ENCODE measurements at regions not wholly inside any gene's neighbourhood (a gene's known extent, or its start where the extent isn't known, plus 50 kb on each side); places are given as distances from the start of the nearest gene placed in this dataset.
"Not testable (repeated sequence)": the region's sequence is repeated elsewhere in the genome, so short reads cannot be mapped to it uniquely, and the experiment has no call there.

DNA sequence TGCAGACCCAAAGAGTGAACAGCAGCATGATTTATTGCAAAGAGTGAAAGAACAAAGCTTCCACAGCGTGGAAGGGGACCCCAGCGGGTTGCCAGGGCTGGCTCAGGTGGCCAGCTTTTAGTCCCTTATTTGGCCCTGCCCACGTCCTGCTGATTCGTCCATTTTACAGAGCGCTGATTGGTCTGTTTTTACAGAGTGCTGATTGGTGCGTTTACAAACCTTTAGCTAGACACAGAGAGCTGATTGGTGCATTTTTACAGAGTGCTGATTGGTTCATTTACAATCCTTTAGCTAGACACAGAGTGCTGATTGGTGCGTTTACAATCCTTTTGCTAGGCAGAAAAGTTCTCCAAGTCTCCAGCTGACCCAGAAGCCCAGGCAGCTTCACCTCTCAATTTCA is 128.5 kb upstream of the AHI1 start:
- H2AFZ ChIP-seq (ENCODE audit: low read length); POLR2A ChIA-PET; H3K79me2 ChIP-seq (ENCODE audit: insufficient read depth, low read length); intact Hi-C loops (cut with micrococcal nuclease; ENCODE audit: unreplicated experiment); ATAC-seq; H3K4me3 ChIP-seq (replicated peaks in 1 of 3; ENCODE audit: insufficient read depth in 1 of 3, low read depth in 2 of 3, low read length in 3 of 3); in situ Hi-C loops (cut with HindIII; ENCODE audit: extremely low pct_ligation_motif_present, low pct_unique_long_range_greater_than_20kb); H3K4me1 ChIP-seq (ENCODE audit: insufficient read depth, low read length); H3K27ac ChIP-seq (ENCODE audit: extremely low read length, insufficient read depth, low read length); FAIRE-seq; H3K27me3 ChIP-seq (ENCODE audit: control insufficient read depth in 1 of 2, insufficient read depth in 2 of 2, low read length in 2 of 2); H4K20me1 ChIP-seq (ENCODE audit: insufficient read depth, low read length); BruUV-seq (replicated peaks); H3K9ac ChIP-seq (ENCODE audit: insufficient read depth, low read depth, low read length); H3K36me3 ChIP-seq (replicated peaks in 1 of 2; ENCODE audit: control insufficient read depth in 1 of 2, insufficient read depth in 2 of 2, low read length in 2 of 2); H3K9me3 ChIP-seq (ENCODE audit: low read length); DNase-seq (ENCODE audit: low spot score); H3K4me2 ChIP-seq (ENCODE audit: low read depth, low read length); CTCF ChIA-PET (ENCODE audit: low intra/inter-chr PET ratio, low total read pairs): not testable (repeated sequence)
- 12% methylated on average over 7 of the region's 7 CpGs for WGBS (ENCODE audit: low lambda C conversion rate)

DNA sequence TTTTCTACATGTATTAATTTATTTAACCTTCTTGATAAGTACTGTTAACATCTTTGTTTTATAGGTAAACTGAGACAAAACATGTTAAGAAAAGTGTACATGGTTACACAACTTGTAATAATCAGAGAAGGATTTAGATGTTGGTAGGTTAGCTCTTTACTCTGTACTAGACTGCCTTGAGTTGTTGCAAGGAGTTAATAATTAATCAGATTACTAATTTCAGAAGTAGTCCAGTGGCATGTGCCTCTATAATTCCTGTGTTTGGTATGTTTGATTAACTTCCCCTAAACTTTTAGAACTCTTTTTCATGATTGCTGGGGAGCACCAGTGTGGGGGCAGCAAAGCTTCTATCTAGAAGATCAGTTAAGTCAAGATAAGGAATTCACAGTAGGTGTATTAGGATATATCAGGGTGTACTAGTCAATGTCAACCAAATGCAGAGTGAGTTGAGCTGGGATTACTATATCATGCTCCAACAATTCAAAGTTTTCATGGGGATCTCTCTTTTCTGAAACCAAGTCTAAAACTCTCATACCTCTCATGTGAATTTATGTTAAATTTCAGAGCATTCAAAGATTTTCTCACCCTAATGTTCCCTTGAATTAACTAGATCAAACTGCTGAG is 129.7 kb upstream of the AHI1 start:
- H3K4me3 ChIP-seq (replicated peaks in 1 of 3; ENCODE audit: insufficient read depth in 1 of 3, low read depth in 2 of 3, low read length in 3 of 3) = no peak overlapping the region
- ChIA-PET CTCF (ENCODE audit: low intra/inter-chr PET ratio, low total read pairs) (no interaction called here), POLR2A (no interaction called here)
- no peak overlapping the region for H3K27ac ChIP-seq (ENCODE audit: extremely low read length, insufficient read depth, low read length)
- ATAC-seq = no peak
- no peaks in the 10 kb centered on the region; a peak in 1 of 5 replicates for H3K27me3 ChIP-seq (ENCODE audit: control insufficient read depth in 1 of 2, insufficient read depth in 2 of 2, low read length in 2 of 2)
- no TSS peak for BruUV-seq (replicated peaks)
- no peak for FAIRE-seq
- no peaks in the 10 kb centered on the region for H3K4me1 ChIP-seq (ENCODE audit: insufficient read depth, low read length)
- no peak overlapping the region for H3K4me2 ChIP-seq (ENCODE audit: low read depth, low read length)
- intact Hi-C loops (cut with micrococcal nuclease; ENCODE audit: unreplicated experiment) (no loop called here), in situ Hi-C loops (cut with HindIII; ENCODE audit: extremely low pct_ligation_motif_present, low pct_unique_long_range_greater_than_20kb) (no loop called here)
- no peak for DNase-seq (ENCODE audit: low spot score)
- H3K9ac ChIP-seq (ENCODE audit: insufficient read depth, low read depth, low read length) = no peak overlapping the region
- no peaks in the 10 kb centered on the region for H4K20me1 ChIP-seq (ENCODE audit: insufficient read depth, low read length)
- H2AFZ ChIP-seq (ENCODE audit: low read length) = no peak overlapping the region
- no peaks in the 10 kb centered on the region for H3K9me3 ChIP-seq (ENCODE audit: low read length)
- no peaks in the 10 kb centered on the region for H3K79me2 ChIP-seq (ENCODE audit: insufficient read depth, low read length)
- no peaks in the 10 kb centered on the region for H3K36me3 ChIP-seq (replicated peaks in 1 of 2; ENCODE audit: control insufficient read depth in 1 of 2, insufficient read depth in 2 of 2, low read length in 2 of 2)
- no peak for TF ChIP-seq HOXA7 (CRISPR knock-in tag; IDR thresholded peaks at IDR 0.05)
- TF ChIP-seq, protein P1, sequence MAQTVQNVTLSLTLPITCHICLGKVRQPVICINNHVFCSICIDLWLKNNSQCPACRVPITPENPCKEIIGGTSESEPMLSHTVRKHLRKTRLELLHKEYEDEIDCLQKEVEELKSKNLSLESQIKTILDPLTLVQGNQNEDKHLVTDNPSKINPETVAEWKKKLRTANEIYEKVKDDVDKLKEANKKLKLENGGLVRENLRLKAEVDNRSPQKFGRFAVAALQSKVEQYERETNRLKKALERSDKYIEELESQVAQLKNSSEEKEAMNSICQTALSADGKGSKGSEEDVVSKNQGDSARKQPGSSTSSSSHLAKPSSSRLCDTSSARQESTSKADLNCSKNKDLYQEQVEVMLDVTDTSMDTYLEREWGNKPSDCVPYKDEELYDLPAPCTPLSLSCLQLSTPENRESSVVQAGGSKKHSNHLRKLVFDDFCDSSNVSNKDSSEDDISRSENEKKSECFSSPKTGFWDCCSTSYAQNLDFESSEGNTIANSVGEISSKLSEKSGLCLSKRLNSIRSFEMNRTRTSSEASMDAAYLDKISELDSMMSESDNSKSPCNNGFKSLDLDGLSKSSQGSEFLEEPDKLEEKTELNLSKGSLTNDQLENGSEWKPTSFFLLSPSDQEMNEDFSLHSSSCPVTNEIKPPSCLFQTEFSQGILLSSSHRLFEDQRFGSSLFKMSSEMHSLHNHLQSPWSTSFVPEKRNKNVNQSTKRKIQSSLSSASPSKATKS (CRISPR knock-in tag; IDR thresholded peaks at IDR 0.05) = no peak
- no peak for TF ChIP-seq SP140L (CRISPR knock-in tag; IDR thresholded peaks at IDR 0.05; ENCODE audit: borderline replicate concordance)
- TF ChIP-seq, protein P2, sequence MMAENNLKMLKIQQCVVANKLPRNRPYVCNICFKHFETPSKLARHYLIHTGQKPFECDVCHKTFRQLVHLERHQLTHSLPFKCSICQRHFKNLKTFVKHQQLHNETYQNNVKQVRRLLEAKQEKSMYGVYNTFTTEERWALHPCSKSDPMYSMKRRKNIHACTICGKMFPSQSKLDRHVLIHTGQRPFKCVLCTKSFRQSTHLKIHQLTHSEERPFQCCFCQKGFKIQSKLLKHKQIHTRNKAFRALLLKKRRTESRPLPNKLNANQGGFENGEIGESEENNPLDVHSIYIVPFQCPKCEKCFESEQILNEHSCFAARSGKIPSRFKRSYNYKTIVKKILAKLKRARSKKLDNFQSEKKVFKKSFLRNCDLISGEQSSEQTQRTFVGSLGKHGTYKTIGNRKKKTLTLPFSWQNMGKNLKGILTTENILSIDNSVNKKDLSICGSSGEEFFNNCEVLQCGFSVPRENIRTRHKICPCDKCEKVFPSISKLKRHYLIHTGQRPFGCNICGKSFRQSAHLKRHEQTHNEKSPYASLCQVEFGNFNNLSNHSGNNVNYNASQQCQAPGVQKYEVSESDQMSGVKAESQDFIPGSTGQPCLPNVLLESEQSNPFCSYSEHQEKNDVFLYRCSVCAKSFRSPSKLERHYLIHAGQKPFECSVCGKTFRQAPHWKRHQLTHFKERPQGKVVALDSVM (CRISPR knock-in tag; IDR thresholded peaks at IDR 0.05) = no peak
- TF ChIP-seq, protein P3, sequence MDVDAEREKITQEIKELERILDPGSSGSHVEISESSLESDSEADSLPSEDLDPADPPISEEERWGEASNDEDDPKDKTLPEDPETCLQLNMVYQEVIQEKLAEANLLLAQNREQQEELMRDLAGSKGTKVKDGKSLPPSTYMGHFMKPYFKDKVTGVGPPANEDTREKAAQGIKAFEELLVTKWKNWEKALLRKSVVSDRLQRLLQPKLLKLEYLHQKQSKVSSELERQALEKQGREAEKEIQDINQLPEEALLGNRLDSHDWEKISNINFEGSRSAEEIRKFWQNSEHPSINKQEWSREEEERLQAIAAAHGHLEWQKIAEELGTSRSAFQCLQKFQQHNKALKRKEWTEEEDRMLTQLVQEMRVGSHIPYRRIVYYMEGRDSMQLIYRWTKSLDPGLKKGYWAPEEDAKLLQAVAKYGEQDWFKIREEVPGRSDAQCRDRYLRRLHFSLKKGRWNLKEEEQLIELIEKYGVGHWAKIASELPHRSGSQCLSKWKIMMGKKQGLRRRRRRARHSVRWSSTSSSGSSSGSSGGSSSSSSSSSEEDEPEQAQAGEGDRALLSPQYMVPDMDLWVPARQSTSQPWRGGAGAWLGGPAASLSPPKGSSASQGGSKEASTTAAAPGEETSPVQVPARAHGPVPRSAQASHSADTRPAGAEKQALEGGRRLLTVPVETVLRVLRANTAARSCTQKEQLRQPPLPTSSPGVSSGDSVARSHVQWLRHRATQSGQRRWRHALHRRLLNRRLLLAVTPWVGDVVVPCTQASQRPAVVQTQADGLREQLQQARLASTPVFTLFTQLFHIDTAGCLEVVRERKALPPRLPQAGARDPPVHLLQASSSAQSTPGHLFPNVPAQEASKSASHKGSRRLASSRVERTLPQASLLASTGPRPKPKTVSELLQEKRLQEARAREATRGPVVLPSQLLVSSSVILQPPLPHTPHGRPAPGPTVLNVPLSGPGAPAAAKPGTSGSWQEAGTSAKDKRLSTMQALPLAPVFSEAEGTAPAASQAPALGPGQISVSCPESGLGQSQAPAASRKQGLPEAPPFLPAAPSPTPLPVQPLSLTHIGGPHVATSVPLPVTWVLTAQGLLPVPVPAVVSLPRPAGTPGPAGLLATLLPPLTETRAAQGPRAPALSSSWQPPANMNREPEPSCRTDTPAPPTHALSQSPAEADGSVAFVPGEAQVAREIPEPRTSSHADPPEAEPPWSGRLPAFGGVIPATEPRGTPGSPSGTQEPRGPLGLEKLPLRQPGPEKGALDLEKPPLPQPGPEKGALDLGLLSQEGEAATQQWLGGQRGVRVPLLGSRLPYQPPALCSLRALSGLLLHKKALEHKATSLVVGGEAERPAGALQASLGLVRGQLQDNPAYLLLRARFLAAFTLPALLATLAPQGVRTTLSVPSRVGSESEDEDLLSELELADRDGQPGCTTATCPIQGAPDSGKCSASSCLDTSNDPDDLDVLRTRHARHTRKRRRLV (CRISPR knock-in tag; IDR thresholded peaks at IDR 0.05) = no peak
- no peak for TF ChIP-seq ZNF335 (CRISPR knock-in tag; IDR thresholded peaks at IDR 0.05)
- no peak for TF ChIP-seq MEIS2 (CRISPR knock-in tag; IDR thresholded peaks at IDR 0.05)
- TF ChIP-seq CENPX (CRISPR knock-in tag; IDR thresholded peaks at IDR 0.05) = no peak
- no peak for TF ChIP-seq ZNF543 (CRISPR knock-in tag; IDR thresholded peaks at IDR 0.05)

Data from HepG2 (cell line).